ENCODE measurements at regions not wholly inside any gene's neighbourhood (a gene's known extent, or its start where the extent isn't known, plus 50 kb on each side); places are given as distances from the start of the nearest gene placed in this dataset.

- H3K4me3 ChIP-seq (ENCODE audit: low read depth, low read length) = no peak overlapping the region
- no peak for TF ChIP-seq CTCF (IDR thresholded peaks at IDR 0.05; ENCODE audit: insufficient read depth, low read depth, low read length)
- DNase-seq (ENCODE audit: low read depth) = no peak
Observed at GRCh38 chr3:162765524-162765923, 1268.9 kb downstream of the OTOL1 start.

GRCh38 chr3:162769564-162769963, 1273.0 kb downstream of the OTOL1 start:
- H3K4me3 ChIP-seq (ENCODE audit: low read depth, low read length) = no peak overlapping the region
- TF ChIP-seq CTCF (IDR thresholded peaks at IDR 0.05; ENCODE audit: insufficient read depth, low read depth, low read length) = no peak
- peak; percentile 50 for DNase-seq (ENCODE audit: low read depth)

GRCh38 chr3:162770551-162770950, 1273.9 kb downstream of the OTOL1 start:
- DNase-seq (ENCODE audit: low read depth) = peak; percentile 69
- no peak overlapping the region for H3K4me3 ChIP-seq (ENCODE audit: low read depth, low read length)
- TF ChIP-seq CTCF (IDR thresholded peaks at IDR 0.05; ENCODE audit: insufficient read depth, low read depth, low read length) = no peak

GRCh38 chr3:162774613-162775100, 1278.0 kb downstream of the OTOL1 start:
- no peak overlapping the region for H3K4me3 ChIP-seq (ENCODE audit: low read depth, low read length)
- no peak for TF ChIP-seq CTCF (IDR thresholded peaks at IDR 0.05; ENCODE audit: insufficient read depth, low read depth, low read length)
- no peak for DNase-seq (ENCODE audit: low read depth)

GRCh38 chr3:162776148-162776547, 1279.5 kb downstream of the OTOL1 start:
- H3K4me3 ChIP-seq (ENCODE audit: low read depth, low read length) = no peak overlapping the region
- no peak for DNase-seq (ENCODE audit: low read depth)
- no peak for TF ChIP-seq CTCF (IDR thresholded peaks at IDR 0.05; ENCODE audit: insufficient read depth, low read depth, low read length)

GRCh38 chr3:162777118-162777517, 1280.5 kb downstream of the OTOL1 start:
- H3K4me3 ChIP-seq (ENCODE audit: low read depth, low read length) = no peak overlapping the region
- TF ChIP-seq CTCF (IDR thresholded peaks at IDR 0.05; ENCODE audit: insufficient read depth, low read depth, low read length) = peak; percentile 28
- DNase-seq (ENCODE audit: low read depth) = peak; percentile 1

GRCh38 chr3:162780313-162780712, 1283.7 kb downstream of the OTOL1 start:
- no peak for TF ChIP-seq CTCF (IDR thresholded peaks at IDR 0.05; ENCODE audit: insufficient read depth, low read depth, low read length)
- no peak for DNase-seq (ENCODE audit: low read depth)

More at GRCh38 chr3:162780313-162780712, 1283.7 kb downstream of the OTOL1 start:
- no peak overlapping the region for H3K4me3 ChIP-seq (ENCODE audit: low read depth, low read length)
